ENCODE measurements at regions not wholly inside any gene's neighbourhood (a gene's known extent, or its start where the extent isn't known, plus 50 kb on each side); places are given as distances from the start of the nearest gene placed in this dataset.
A peak's percentile ranks its signal among the peaks of the same experiment; 100 is the strongest.

DNA sequence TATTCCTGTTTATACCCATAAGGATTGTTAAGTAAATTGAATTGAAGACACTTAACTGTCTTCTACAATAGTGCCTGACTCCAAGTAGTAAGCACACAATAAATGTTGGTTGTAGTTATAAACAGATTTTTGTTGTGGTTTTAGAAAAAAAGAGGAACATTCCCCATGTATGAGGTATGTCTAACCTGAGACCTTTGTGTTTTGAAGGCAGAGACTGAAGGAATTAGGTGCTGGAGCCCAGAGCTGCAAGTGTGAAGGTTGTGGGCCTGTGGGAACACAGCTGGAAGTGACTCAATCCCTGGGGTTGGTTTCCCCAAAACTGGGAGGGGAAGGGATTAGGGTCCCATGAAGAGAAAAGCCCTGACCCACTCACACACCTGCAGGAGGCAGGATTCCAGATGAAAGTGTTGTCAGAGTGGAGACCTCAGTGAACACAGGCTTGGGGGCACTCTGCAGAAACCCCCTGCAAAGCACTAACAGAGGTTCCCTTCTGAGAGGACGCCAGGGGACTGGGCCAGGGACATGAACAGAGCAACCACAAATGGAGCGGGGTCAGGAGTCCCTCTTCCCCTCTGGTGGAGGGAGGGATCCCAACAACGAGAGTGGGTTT lies 265.1 kb upstream of the KLF14 start:
- DNase-seq: no peak

DNA sequence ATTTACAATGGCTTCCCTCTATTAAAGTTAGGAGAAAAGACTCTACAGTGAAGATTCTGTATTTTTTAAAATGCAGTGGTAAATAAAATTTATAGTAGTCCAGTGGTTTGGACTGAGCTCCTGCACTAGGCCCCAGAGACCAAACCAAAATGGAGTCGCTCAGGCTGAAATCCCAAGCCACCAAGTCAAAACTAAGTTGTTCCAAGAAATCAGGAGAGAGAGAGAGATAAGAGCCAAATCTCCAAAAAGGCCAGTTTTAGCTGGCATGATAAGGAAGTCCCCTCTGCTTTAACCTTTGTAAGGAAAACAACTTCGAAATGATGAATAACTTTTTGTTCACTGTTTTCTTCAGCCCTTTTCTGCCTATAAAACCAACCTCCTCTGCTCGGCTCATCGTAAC lies 265.9 kb upstream of the KLF14 start:
- DNase-seq: no peak

- DNase-seq: no peak
These were observed 266.4 kb upstream of the KLF14 start for GRCh38 chr7:131000389-131000788.

- DNase-seq: no peak
These were observed 266.9 kb upstream of the KLF14 start for GRCh38 chr7:131000873-131001272.

- DNase-seq: no peak
These were observed 268.6 kb upstream of the KLF14 start for GRCh38 chr7:131002600-131002999.

- DNase-seq: no peak
These were observed 269.6 kb upstream of the KLF14 start for GRCh38 chr7:131003634-131004033.

- no peak for DNase-seq
These were observed 270.4 kb upstream of the KLF14 start for GRCh38 chr7:131004371-131004770.

DNA sequence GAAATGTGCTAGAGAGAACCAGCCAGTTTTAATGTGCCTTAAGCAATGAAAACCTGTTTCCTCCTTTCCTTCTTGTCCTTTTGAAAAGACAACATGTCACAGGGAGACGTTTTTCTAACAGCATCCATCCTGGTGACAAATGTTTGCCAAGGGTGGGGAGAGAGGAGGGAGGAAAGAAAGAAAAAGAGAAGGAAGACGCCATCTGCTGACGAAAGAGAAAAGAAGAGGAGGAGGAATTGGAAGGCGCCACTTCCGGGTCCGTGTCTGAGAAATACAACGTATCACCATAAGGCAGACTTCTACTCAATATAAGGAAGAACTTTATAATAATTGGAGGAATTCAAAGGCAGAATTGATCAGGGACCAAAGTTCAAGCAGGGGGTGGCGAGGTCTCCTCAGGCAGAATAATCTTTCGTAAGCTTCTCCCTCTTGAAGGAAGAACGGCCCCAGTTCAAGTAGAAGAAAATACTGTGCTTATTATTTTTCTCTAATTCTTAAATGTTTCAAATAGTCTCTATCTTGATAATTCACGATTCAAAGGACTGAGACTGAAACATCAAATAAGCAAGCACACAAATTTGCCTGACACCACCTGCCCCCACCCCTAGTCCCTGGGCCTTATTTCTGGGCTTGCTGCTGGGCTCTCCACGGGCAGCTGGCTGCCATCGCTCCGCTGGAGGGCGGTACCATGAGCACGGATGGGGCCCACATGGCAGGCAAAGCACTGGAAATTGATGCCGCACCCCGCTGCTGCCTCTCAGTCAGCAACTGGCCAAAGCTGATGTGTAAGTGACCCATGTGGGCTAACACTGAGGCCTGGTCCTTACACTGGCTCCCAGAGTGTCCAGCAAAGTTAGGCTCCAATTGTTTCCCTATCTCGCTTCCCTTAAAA lies 273.7 kb upstream of the KLF14 start:
- DNase-seq: peak; percentile 70

- no peak for DNase-seq
These were observed 275.1 kb upstream of the KLF14 start for GRCh38 chr7:131008840-131009711.

DNA sequence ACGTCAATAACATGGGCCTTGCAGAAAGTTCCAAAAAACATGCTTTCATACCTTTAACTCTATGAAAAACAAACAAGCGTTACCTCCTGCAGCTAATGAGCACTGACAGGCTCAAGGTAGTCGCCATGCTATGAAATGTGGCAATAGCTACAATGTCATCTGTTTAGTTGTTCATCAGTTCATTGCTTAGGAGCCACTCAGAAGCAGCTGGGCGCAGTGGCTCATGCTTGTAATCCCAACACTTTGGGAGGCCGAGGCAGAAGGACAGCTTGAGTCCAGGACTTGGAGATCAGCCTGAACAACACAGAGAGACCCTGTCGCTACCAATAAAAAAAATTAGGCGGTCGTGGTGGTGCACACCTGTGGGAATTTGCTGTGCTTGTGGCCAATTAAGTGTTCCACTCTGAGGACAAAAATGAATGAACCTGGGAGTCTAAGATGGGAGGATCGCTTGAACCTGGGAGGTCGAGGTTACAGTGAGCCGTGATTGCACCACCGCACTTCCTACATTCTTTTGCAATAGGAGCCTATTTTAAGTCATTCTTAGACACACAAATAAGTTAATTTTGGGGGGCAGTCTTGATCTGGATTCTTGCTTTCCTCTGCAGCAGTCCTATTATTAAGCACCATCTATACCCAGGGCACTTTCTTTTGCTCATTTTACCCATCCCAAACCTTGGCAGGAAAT lies 276.2 kb upstream of the KLF14 start:
- DNase-seq: no peak

DNA sequence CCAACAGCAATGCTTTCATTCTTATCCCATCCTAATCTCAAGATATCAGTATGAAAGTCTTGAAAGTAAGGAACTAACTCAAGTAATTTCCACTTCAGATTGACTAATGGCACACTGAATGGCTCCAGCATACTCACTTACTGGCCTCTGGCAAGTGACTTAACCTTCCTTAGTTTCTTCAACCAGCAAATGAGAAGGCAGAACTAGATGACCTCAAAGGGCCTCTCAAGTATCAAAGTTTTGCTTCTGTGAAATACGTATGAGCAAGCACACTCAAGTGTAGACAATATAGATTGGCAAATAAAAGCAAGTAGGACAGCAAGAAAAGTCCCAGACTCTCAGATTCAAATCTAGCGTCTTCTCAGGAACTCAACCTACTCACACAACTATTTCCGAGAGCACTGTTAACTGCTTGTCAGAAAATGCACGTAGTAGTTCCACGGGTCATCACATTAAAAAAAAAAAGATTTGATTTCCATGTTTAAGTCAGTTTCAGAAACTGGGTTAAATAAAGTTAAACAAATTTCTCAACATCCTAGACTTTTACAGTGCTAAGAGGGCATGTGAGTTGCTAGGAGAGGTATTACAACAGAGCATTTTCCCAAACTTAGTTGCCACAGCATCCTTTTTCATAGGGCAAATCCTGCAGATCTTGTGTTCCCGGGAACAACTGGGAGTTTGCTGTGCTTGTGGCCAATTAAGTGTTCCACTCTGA lies 276.9 kb upstream of the KLF14 start:
- DNase-seq: no peak

DNA sequence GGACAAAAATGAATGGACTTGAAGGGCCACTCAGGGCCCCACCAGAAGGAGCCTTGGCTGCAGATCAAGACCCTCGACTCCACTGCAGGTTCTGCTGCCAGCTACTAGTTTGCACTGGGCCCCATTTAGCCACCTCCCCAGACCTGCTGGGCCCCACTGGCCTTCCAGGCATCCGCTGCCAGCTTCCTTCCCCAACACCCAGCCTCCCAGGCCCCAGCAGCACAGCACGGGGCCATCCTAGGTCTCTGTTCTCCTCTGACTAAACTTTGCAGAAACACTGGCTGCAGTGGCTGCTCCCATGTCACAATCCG lies 277.4 kb upstream of the KLF14 start:
- no peak for DNase-seq

DNA sequence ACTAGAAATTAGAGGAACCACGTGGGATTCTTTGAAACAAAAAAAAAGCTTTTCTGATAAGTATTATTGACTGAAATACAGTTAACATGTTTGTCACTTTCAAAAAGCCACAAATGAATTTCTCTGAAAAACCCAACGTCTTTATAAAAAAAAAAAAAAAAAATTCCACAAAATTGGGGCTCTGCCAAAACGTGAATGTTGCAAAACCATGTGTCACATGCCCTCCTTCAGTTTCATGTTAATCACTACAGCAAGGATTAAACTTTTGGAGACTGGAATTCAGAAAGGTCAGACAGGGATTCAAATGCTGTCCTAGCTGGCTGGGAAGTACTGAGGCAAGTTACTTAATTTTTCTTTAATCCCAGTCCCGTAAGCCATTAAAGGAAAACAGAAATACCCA lies 278.0 kb upstream of the KLF14 start:
- DNase-seq: peak; percentile 27

- no peak for DNase-seq
These were observed 278.5 kb upstream of the KLF14 start for GRCh38 chr7:131012477-131013031.

DNA sequence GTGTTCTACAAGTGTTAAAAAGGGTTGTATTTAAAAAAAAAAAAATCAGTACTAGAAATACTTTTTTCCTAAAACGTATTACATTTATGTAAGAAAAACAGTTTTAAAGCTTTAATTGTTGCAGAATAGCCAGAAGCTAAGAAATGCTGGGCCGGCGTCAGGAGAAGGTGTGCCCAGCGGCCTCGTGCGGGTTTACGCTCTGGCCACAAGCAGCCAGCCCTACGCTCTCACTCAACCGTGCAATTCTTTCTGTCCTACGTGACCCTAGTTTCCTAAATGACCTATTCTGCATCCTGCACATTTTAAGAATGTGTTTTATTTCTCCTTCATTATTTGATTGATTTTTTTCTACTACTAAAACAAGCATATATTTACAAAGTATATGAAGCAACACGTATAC lies 279.7 kb upstream of the KLF14 start:
- DNase-seq: no peak

DNA sequence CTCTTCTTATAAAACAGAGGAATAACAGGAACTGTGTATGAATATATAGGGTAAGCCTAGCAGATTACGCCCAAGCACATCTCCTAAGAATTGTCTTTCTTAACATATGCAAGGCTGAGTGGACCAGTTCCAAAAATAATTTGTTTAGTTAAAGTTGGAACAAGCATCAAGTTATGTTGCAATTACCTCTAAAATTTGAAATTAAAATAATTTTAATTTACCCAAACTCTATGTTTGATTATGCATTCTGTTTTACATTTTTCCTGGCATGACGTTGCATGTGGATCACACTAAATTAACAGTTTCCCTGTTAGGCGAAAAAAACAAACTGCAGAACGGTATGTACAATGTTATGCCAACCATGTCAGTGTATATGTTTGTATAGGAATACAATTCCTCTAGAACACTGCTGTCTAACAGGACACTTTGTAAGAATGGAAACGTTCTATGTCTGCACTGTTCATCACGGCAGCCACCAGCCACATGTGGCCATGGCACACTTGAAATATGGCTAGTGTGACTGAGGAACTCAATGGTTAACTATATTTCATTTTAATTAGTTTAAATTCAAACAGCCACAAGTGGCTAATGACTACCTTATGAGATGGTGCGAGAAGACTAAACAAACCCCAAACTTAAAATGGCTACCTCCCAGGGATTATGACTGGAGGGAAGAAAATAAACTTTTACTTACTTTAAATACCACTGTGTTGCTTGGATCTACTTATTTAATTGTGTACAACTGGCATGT lies 281.1 kb upstream of the KLF14 start:
- no peak for DNase-seq

DNA sequence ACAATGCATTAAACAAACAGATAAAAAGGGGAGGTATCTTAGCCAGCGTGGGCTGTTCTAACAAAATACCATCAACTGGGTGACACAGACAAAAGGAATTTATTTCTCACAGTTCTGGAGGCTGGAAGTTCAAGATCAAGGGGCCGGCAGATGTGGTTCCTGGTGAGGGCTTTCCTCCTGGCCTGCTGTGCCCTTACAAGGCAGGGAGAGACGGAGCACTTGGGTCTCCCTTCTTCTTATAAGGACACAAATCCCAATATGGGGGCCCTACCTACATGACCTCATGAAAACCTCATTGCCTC lies 281.6 kb upstream of the KLF14 start:
- peak; percentile 47 for DNase-seq

GRCh38 chr7:131016230-131016629 lies 282.2 kb upstream of the KLF14 start:
- peak; percentile 52 for DNase-seq

GRCh38 chr7:131019351-131019750 lies 285.3 kb upstream of the KLF14 start:
- no peak for DNase-seq

DNA sequence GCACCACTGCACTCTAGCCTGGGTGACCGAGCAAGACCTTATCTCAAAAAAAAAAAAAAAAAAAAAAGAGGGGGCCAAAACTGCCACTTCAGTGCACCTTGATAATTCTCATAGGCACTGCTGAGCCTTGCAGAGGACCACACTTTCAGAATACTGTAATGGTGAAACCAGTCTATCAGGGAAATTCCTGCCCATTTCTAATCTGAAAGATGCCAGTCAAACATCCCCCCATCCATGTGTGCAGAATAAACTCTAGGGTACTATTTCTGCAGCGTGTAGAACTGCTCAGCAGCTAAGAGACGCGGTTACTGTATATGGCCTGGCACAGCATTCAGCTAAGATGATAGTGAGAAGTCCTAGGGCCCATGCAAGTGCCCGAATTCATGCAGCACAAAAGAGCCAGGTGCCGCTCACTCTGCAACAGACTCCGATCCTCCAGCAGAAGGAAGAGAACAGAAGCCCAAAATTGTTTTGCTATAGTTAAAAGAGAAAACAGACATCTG lies 286.8 kb upstream of the KLF14 start:
- no peak for DNase-seq

DNA sequence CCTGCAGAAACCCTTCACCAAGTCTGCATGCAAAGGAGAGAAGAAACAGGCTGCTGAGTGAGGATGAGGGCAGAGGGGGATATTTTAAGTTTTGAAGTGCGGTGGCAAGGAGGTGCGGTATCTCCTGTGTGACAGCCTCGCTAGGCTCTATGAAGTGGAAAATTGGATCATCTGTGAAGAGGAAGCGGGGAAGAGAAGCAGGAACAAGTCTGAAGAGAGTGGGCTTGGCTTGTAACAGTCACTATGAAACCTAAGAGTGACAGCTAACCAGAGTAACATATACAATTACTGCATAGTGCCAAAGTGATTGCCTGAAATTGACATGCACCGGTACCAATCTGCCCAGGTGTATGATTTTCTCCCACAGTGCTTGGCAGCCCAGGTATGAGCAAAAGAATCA lies 287.5 kb upstream of the KLF14 start:
- no peak for DNase-seq

Data from dermis blood vessel endothelial cell (primary cell).